GM19025 (cell line): ENCODE measurements at regions not wholly inside any gene's neighbourhood (a gene's known extent, or its start where the extent isn't known, plus 50 kb on each side); places are given as distances from the start of the nearest gene placed in this dataset.

ENCODE experiments used
- ATAC-seq: cut with Tn5 transposase; IDR thresholded peaks from one replicate; pipeline ENCODE4 v1.9.1; 2021; ENCODE audit warnings: mild to moderate bottlenecking, low read depth, moderate library complexity; ENCODE audit not compliant: unreplicated experiment

DNA sequence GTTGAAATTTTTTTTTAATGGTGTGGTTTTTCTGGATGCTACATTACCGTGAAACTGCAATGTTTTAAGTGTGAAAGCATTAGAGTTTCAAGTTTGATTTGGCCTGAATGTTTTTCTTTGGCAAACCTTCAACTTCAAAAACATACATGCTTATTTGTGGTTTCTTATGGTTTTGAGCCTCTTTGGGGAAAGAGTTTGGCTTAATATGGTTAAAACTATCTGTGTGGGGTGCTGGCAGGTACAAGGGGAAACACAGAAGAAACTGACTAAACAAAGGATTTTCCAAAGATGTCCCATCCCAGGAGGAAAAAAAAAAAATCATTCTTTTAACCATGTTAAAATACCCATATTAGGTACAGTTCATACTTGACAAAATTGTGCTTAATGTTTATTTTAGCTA is 121.1 kb downstream of the HGF start:
- ATAC-seq: no peak

DNA sequence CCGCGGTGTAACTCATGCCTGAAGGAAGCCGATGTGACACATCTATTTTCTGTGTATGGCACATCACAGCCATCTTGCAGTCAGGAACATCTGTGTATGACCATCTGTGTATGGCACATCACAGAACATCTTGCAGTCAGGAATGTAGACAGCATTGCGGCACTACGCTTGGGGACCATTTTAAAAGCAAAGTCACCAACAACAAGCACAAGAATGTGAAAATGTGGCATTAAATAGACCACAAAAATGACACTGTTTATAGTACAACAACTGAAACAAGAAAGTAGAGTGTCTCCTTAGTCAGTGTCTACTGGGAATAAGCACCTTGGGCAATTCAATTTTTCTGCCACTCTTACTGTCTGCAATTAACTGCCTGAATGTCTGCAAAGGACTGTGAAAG is 124.4 kb downstream of the HGF start:
- ATAC-seq: no peak

DNA sequence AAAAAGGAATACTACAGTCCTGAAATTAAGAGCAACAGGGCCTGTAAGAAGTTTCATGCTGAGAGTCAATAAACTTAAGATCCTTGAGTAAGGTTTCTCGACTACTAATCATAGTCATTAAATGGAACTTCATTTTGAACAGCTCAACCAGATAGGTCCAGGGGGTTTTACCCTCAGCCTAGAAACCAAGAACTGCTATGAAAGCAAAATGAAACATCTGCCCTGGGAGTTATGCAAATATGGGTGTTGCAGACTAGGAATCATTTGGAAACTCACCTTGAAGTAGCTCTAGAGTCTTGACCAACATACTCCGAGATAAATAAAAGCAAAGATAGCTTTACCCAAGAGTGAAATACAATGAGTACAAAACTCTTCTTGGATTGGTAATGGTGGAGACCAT is 128.0 kb downstream of the HGF start:
- no peak for ATAC-seq

DNA sequence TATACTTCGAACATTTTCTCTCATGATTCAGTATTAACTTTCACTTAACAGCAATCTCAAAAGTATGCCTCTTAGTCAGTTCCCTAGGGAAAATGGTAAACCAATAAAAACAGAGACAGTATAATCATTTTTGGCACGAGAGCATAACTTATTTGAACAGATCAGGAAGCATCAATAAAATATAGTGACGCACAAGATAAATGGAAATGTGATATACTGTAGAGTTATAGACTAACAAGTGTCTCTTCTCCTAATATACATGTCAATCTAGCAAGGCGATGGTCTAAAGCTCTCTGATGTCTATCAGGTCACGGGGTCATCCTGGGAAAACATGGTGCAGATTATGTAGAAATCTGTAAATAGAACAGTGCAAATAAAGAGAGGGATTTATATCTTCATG is 131.6 kb downstream of the HGF start:
- no peak for ATAC-seq

DNA sequence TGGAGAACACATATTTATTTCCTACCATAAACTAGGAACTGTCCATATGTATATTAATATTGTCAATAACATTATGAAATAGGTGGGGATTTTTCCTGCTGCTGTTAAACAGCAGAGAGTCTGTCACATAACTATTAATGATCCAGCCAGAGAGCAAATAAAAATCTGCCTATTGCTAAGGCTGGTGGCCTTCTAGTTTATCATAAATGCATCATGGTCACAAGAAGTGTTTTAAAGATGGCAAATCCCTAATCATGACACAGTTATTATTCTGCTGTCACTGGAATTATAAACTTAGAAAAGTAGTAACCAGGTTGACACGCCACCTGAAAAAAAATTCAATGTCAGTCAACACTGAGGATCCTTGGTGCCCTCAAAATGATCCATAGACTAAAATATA is 132.3 kb downstream of the HGF start:
- ATAC-seq: no peak

DNA sequence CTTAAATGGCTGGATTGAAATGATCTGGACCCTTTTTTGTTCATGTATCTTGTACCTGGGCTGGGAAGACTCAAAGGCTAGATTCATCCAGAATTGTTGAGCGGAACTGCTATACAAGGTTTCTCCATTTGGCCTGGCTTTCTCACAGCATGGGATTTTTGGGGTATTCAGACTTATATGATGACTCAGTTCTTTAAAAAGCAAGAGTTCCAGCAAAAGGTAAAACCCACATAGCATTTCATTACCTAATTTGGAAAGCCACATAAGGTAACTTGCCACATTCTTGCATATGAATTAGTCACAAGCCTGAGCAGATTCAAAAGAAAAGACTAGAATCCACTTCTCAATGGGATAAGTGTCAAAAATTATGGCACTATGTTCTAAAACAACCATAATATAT is 137.4 kb downstream of the HGF start:
- ATAC-seq: no peak

DNA sequence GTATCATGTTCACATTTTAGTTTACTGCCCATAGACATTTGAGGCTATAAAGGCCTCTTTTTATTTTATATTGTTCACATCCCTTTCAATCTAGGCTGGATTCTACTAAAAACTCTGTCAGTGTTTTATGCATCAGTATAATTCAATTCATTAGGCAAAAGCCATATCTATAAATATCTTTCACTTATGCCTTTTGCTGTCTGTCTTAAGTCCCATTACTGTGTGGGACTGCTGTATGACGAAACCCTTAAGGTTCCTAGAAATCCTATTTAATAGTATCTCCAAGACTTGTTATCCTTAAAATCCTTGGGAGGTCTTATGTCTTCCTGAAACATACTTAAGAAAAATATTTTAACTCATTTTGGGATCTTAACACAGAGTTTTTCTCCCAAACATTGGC is 139.2 kb downstream of the HGF start:
- ATAC-seq: no peak

DNA sequence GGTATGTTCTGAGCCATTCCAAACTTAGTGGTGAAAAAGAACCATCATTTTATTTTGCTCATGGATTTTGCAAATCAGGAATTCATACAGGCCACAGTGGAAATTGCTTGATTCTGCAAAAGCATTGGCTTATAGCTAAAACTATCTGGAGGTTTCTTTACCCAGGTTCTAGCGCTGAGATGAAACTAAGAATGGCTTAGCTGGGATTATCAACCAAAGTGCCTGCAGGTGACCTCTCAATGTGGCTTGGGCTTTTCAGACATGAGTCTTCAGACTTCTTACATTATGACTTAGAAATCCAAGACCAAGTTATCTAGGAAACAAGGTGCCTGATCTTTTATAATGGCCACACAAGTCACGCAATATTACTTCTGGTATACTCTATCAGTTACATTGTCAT is 140.1 kb downstream of the HGF start:
- ATAC-seq: no peak

DNA sequence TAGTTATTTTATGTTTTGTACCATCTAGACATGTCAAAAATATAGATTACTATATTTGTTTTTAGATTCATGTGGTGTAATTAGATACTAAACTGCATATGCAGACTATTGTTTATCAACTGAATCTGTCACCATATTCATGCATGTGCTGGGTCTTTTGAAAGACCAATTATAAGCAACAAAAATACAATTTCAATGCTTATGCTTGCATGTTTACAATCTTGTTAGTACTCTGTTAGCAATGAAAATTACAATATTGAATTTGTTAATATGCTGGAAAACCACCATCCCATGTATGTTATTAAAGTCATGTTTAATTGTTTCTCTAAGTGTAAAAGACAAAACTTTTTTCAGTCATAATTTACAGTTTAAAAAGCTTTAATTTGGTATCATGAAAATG is 140.9 kb downstream of the HGF start:
- no peak for ATAC-seq

DNA sequence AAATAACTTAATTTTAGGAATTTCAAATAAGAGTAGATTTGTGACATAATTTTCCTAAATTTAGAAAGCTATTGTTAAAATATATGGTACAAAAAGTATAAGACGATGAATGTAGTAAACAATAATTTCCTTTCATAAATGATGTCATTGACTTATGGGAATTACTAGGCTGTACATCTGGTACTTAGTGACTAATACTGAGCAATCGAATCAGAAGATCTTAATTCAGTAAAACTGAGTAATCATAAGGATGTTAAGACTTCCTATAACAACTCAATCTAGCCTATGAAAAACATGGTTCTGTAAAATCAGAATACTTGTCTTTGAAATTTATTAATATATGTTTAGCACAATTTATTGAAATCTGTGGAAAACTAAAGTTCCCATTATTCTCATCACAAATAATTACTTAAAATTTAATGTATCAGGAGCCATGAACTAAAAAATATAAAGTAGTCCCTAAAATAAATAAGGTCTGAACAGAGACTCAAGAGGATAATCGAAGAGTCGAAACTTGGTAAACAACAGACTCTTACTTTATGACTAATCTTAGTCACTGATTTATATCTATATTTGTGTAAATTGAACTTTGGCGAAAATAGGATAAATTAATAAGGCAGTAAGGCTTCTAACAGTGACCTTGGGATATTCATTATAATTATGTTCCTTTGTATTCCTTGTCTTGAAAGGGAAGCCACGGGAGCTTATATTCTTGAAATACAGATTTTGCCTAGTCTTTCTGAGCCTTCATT is 142.1 kb downstream of the HGF start:
- no peak for ATAC-seq

DNA sequence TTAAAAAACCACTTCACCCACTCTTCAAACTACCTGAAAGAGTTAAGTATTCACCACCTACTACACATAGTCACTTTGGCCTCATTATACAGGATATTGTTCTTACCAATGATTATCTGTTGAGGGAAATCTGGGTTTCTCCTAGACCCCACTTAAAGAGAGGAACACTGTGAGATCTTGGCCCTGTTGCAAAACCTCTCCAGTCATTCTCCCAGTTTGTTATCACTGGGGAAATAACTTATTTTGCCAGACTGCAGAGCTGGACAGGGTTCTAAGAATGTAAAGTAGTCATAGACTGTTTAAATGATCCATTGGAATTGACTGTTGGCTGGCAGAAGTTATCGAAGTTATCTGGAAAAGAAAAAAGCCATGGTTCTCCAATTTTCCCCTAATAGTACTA is 143.8 kb downstream of the HGF start:
- ATAC-seq: no peak

DNA sequence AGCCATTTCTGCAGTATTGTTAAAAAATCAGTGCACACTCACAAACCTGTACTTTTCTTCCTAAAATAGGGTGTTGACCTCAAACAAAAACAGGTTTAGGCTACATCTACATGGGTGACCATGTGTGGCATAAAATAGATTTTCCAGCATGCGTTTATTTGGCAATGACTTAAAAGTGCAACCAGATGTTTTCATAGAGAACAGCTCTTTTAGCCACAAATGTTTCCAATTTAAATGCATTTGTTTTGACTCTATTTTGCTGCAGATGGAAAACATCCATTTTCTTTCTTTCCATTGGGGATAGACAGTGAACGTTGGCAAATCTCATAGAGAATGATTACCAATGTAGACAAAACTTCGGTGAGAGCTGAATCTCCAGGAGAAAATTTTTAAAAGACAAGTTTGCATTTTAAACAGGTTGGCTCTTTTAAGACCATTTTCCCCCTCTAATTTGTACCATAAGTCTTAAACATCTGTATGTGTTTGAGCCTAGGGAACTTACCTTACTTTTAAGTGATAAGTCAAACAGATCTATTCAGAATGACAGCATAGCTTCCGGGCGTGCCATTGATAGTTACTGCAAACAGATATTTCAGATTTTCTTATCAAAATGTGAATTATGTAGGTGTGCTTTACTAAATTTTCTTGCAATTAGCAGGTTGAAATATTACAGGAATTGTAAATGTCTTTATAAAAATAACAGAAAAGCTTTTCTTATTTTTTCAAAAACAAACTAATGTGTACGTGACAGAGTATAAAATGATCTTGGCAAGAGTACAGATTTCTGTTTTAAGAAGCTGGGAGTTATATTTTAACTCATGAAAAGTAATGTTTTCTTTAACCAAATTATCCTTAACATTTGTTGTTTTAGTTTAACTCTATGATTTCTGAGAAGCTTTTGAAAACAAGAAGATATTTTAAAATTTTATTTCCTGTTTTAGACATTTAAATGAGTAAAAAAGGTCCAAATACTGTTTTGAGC is 144.9 kb downstream of the HGF start:
- no peak for ATAC-seq

DNA sequence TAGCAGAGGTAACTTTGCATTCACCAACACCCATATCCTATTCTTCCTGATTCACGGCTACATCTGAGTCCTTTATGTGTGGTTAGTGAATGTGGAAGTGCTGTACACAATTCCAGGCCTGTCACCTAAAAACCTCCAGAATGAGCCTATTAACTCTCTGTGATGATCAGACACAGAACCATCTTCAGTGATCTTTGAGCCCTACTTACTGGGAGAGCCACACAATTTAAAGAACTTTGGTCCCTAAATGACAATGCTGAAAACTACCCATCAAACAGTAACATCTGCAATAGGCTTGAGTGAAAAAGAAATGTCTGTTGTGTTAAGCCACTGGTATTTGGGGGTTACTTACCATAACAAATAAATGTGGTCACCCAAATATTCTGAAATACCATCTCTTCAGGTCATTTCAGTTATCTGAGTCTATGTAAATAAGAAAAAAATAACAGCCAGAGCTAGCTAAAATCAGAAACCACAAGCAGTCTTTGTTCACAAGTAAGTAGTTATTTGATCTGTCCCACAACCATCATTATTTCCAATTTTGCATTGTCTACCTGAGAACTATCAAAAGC is 145.7 kb downstream of the HGF start:
- ATAC-seq: no peak

DNA sequence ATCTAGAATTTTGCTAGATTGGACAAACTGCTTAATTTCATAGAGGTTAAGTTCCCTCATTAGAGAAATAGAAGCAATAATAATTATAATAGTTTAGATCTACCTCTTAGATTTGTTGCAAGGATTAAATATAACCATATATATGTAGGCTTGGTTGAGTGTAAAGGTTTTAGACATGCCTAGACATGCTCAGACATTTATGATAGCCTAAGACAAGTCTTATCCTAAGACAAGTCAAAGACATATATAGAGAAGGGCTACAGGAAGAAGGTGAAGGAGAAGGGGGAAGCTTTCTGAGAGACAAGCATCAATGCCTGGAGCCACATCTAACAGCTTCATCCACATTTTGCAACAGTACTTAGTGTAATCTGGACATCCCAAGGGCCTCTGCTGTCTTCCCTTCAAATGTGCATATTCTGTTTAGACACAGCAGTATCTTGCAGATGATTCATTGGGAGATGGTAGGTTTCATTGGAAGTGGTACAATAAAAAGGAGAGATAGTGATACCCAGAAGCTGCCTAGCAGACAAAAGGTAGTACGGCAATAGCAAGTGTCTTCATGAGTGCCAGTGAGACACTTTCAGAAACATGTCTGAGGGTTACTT is 146.5 kb downstream of the HGF start:
- ATAC-seq: no peak

DNA sequence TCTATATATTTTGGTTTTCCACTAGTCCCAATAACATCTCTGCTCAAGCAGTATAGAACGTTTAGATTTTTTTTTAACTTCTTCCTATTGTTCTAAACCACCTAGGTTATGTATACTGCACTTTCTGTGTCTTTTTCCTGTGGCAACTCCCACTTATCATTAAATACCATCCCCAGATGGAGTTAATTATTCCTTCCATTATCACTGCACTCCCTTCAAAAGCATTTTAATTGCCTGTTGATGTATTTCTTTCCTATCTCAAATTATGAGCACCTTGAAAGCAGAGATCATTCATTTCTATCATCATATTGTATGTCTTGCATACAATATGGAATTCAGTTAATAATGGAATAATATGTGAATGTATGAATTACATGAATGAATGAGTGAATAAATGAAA is 148.0 kb downstream of the HGF start:
- ATAC-seq: no peak

DNA sequence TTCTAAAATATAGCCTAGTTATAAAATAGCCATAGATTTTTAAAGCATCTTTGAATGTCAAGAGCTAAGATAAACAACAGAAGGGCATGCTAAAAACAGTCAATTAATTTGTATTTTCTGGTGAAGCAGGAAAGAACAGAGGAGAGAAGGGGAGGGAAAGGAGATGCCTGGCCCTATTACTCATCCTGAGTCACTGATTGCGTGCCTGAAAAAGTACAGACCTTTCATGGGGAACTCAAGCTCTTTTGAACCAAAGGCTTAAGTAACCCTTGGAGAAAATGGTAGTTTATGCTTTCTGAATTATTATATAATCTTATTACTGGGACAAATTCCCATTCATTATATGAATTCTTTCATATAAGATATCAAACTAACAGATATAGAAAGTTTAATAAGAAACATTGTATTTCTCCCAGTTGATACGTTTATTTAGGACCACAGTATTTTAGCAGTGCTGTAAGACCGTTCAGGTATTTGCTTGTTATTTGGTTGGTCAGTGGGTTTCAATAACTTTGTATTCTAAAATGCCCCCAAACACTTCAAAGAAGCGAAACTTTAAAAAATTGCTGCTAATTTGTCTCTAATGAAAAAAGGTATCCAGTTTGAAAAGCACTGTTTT is 151.3 kb downstream of the HGF start:
- no peak for ATAC-seq

DNA sequence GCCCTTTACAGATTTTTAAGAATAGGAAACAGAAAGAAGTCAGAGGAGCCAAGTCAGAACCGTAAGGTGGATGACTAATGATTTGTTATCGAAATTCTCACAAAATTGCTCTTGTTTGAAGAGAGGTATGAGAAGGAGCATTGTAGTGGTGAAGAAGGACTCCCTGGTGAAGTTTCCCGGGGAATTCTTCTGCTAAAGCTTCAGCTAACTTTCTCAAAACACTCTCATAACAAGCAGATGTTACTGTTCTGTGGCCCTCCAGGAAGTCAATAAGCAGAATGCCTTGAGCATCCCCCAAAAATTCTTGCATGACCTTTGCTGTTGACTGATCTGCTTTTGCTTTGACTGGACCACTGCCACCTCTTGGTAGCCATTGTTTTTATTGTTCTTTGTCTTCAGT is 152.9 kb downstream of the HGF start:
- peak; percentile 55 for ATAC-seq

DNA sequence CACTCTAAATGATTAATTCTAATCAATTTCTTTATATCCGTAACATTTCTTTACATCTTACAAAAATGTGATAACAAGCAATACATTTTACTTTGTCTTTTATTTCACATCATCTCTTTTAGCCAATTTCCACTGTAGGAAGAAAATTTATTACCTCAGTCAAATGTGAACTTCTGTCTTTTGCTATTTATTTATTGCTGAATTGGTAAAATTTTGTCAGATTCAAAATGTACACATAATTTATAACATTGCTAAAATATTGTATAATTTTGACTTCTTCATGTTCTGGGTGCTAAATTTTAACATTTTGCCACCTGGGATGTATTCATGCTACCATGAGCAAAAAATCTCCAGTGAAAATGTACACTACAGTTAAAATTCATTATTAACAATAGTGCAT is 158.0 kb downstream of the HGF start:
- no peak for ATAC-seq

DNA sequence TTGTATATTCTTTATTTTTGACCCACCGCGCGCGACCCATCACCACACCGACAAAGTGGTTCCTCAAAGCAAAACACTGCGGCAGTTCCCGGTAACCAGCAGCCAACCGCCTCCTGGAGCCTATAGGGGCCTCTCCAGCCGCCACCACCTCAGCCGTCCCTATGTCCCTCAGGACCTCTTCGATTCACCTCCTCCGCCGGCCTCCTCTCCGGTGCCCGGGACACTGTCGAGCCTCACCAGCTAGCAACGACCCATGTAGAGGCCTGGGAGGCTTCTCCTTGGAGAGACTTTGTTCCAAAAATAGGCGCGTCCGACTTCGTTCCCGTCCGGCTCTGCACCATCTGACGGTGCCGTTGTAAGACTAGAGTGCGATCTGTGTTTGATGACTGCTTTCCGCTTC is 158.8 kb downstream of the HGF start:
- no peak for ATAC-seq

DNA sequence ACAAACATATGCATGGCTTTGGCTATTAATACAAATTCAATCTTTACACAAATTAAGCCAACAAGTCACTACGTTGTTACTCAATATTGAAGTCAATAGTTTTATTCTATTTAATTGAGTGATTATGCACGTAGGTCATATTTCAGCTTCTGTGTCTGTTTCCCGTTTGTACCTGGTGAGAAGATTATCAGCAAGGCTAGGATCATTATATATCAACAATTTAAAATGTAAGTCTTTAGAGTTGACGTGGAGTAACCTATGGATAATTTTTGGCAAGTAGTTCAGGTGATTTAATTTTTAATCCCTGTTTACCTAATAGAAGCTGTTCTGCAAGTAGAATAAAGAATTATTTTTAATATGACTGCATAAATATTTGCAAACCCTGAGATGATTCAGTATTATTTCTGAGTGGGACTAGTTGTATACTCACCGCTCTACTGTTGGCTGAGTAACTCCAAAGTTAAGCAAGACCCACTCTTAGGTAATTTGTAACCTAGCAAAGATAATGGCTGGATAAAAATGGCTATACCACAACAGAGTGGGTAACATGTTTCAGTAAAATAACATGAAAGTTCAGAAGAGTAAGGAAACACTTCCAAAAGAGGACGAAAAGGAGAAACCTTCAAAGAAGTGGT is 161.0 kb downstream of the HGF start:
- ATAC-seq: no peak
